KMS-11 (cell line): ENCODE measurements at regions not wholly inside any gene's neighbourhood (a gene's known extent, or its start where the extent isn't known, plus 50 kb on each side); places are given as distances from the start of the nearest gene placed in this dataset.

ENCODE experiments used
- H2AFZ ChIP-seq: fragments of 200-600 bp; sonication (generic); 2 replicates; pipeline ENCODE4 v1.6.1; 2016; ENCODE audit warnings: antibody characterized with exemption, mixed run types, low read depth
- H3K27ac ChIP-seq: fragments of 200-600 bp; sonication (generic); 2 replicates; pipeline ENCODE4 v1.6.1; 2016; ENCODE audit warnings: mild to moderate bottlenecking, mixed run types
- H3K27me3 ChIP-seq: fragments of 200-600 bp; sonication (generic); 2 replicates; pipeline ENCODE4 v1.6.1; 2017; ENCODE audit warnings: mild to moderate bottlenecking, low read depth, mixed run types, moderate library complexity; ENCODE audit not compliant: insufficient read depth
- H3K36me3 ChIP-seq: fragments of 200-600 bp; sonication (generic); 2 replicates; pipeline ENCODE4 v1.6.1; 2017; ENCODE audit warnings: mild to moderate bottlenecking, mixed run types; ENCODE audit not compliant: insufficient read depth
- H3K4me1 ChIP-seq: fragments of 200-600 bp; sonication (generic); 2 replicates; pipeline ENCODE4 v1.6.1; 2016; ENCODE audit warnings: mild to moderate bottlenecking, low read depth, mixed run types; ENCODE audit not compliant: poor library complexity, severe bottlenecking
- H3K4me2 ChIP-seq: fragments of 200-600 bp; sonication (generic); 2 replicates; pipeline ENCODE4 v1.7.0; 2016; ENCODE audit warnings: mild to moderate bottlenecking, mixed run types
- H3K4me3 ChIP-seq: fragments of 200-600 bp; sonication (generic); IDR thresholded peaks from 2 replicates; pipeline ENCODE4 v1.6.1; 2017; ENCODE audit warnings: low read depth, low read length, mixed read lengths; ENCODE audit not compliant: insufficient read depth
- H3K79me2 ChIP-seq: fragments of 200-600 bp; sonication (generic); 2 replicates; pipeline ENCODE4 v1.6.1; 2016; ENCODE audit warnings: low read depth, mixed run types; ENCODE audit not compliant: insufficient read depth
- H3K9ac ChIP-seq: fragments of 200-600 bp; sonication (generic); 2 replicates; pipeline ENCODE4 v1.6.1; 2016; ENCODE audit warnings: mild to moderate bottlenecking, mixed run types
- H4K20me1 ChIP-seq: fragments of 200-600 bp; sonication (generic); 2 replicates; pipeline ENCODE4 v1.6.1; 2016; ENCODE audit warnings: mild to moderate bottlenecking, mixed run types; ENCODE audit not compliant: insufficient read depth
- TF ChIP-seq, protein P1 (sequence below): fragments of 200-600 bp; sonication (generic); conservative IDR thresholded peaks from 2 replicates; pipeline ENCODE4 v1.6.1; 2017; ENCODE audit warnings: low read depth, mild to moderate bottlenecking, antibody characterized with exemption, low read length, moderate library complexity, mixed read lengths

DNA sequence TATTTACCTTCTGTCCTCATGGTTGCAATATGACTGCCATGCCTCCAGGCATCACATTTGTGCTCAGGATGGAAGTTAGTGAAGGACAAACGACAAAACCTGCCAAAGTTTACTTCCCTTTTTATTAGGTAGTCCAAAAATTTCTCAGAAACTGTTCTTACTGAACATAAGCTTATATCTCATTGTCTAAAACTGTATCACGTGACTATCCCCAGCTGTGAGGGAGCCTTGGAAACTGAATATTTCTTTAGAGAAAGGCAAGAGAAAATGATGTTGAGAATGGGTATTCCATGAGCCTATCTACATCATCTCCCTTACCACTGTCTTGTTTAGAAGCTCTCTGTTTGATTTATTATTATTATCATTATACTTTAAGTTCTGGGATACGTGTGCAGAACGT is 169.1 kb upstream of the ADRA1D start:
- Histone ChIP-seq H3K36me3 (no peaks in the 10 kb centered on the region), H2AFZ (no peak overlapping the region), H3K4me2 (no peak overlapping the region), H3K9ac (no peak overlapping the region), H3K27ac (no peak overlapping the region), H3K4me1 (no peaks in the 10 kb centered on the region), H4K20me1 (no peaks in the 10 kb centered on the region), H3K27me3 (no peaks in the 10 kb centered on the region), H3K79me2 (no peaks in the 10 kb centered on the region), H3K4me3 (no peak overlapping the region)
- TF ChIP-seq, protein P1, sequence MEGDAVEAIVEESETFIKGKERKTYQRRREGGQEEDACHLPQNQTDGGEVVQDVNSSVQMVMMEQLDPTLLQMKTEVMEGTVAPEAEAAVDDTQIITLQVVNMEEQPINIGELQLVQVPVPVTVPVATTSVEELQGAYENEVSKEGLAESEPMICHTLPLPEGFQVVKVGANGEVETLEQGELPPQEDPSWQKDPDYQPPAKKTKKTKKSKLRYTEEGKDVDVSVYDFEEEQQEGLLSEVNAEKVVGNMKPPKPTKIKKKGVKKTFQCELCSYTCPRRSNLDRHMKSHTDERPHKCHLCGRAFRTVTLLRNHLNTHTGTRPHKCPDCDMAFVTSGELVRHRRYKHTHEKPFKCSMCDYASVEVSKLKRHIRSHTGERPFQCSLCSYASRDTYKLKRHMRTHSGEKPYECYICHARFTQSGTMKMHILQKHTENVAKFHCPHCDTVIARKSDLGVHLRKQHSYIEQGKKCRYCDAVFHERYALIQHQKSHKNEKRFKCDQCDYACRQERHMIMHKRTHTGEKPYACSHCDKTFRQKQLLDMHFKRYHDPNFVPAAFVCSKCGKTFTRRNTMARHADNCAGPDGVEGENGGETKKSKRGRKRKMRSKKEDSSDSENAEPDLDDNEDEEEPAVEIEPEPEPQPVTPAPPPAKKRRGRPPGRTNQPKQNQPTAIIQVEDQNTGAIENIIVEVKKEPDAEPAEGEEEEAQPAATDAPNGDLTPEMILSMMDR = no peak

DNA sequence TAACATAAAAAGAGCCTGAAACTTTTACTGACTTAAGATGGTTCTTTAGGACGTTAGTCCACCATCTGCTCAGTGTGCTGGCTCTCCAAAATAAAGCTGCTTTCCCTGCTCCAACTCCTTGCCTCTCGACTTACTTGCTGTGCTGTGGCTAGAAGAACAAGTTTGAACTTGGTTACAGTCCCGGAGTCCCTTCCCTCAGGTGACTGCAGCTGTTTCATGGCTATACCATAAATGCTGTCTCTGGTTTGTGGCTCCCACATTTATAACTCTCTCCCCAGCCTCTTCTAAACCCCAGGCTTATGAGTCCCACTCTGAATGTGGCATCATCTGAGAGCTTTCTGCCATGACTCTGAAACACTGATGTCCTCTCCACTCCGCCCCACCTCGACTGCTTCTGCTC is 166.2 kb upstream of the ADRA1D start:
- no peaks in the 10 kb centered on the region for H4K20me1 ChIP-seq
- H3K27me3 ChIP-seq = no peaks in the 10 kb centered on the region
- H3K27ac ChIP-seq = no peak overlapping the region
- H3K36me3 ChIP-seq = no peaks in the 10 kb centered on the region
- H3K79me2 ChIP-seq = no peaks in the 10 kb centered on the region
- TF ChIP-seq, protein P1 = no peak
- no peak overlapping the region for H3K9ac ChIP-seq
- H3K4me3 ChIP-seq = no peak overlapping the region
- no peak overlapping the region for H3K4me2 ChIP-seq
- no peaks in the 10 kb centered on the region for H3K4me1 ChIP-seq
- H2AFZ ChIP-seq = no peak overlapping the region

DNA sequence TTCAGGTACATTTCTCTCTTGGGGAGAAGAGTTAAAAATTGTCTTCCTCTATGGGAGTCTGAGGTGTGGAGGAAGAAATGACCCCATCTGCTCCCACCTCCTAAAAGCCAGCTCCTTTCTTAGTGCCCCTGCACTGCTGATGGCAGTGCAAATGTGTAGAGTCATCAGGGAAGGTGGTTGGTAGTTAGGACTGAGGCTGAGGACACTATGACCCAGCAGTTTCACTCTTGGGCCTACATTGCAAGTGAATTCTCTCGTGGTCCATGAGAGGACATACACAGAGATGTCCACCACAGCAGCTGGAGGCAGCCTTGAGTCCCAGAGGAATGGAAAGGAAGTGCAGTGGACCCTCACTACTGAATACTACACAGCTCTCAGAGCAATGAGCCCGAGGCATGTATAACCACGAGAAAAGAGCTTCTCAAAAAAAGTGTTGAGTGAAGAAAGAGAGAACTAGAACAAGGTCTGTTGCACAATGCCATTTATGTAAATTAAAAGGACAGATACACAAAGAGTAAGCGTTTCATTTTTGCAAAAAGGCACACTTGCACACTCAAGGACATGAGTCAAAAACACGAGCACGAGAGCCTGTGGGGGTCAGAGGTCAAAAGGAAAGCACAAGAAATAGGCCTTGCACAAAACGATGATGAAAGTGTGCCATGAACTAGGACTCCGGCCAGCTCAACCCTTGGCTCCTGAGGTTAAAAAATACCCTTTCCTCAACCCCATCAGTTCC is 164.4 kb upstream of the ADRA1D start:
- Histone ChIP-seq H3K79me2 (no peaks in the 10 kb centered on the region), H3K4me3 (no peak overlapping the region), H3K27me3 (no peaks in the 10 kb centered on the region), H3K9ac (no peak overlapping the region), H3K27ac (no peak overlapping the region), H3K4me1 (no peaks in the 10 kb centered on the region), H2AFZ (no peak overlapping the region), H3K4me2 (no peak overlapping the region), H3K36me3 (no peaks in the 10 kb centered on the region), H4K20me1 (no peaks in the 10 kb centered on the region)
- TF ChIP-seq, protein P1 = no peak

DNA sequence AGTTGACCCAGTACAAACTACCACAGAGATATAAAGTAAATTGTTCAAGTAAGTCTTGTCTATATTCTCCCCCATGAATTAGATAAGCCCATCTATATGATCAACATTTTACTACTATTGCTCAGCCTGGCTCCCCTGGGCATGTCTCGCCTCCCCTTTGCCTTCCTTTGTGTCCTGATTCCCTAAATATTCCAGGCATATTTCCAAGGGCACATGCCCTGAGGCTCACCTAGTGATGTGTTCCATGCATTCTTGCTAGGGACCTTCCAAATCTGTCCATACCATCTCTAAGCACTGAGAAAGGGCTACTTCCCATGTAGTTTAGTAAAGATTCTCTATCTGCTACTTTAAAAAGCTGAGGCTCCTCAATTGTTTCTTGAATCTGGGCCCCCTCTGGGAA is 163.1 kb upstream of the ADRA1D start:
- Histone ChIP-seq H3K4me2 (no peak overlapping the region), H3K27ac (no peak overlapping the region), H3K9ac (no peak overlapping the region), H4K20me1 (no peaks in the 10 kb centered on the region), H3K27me3 (no peaks in the 10 kb centered on the region), H3K36me3 (no peaks in the 10 kb centered on the region), H3K4me1 (no peaks in the 10 kb centered on the region), H2AFZ (no peak overlapping the region), H3K4me3 (no peak overlapping the region), H3K79me2 (no peaks in the 10 kb centered on the region)
- TF ChIP-seq, protein P1 = no peak
